B cell (primary cell): ENCODE measurements at regions not wholly inside any gene's neighbourhood (a gene's known extent, or its start where the extent isn't known, plus 50 kb on each side); places are given as distances from the start of the nearest gene placed in this dataset.
"Not testable (repeated sequence)": the region's sequence is repeated elsewhere in the genome, so short reads cannot be mapped to it uniquely, and the experiment has no call there.

Experiments
- EZH2 ChIP-seq: IDR thresholded peaks from 2 replicates; pipeline ENCODE4 v1.6.1; 2012; ENCODE audit warnings: borderline replicate concordance, low read depth, mild to moderate bottlenecking, moderate library complexity, low read length; ENCODE audit not compliant: insufficient read depth, poor library complexity, severe bottlenecking
- TF ChIP-seq, protein P1 (sequence below): fragments of 200-600 bp; IDR thresholded peaks from one replicate; pipeline ENCODE4 v1.8.0; 2022; ENCODE audit warnings: antibody characterized with exemption, mild to moderate bottlenecking

GRCh38 chr22:22193462-22193861 is 51.1 kb upstream of the VPREB1 start:
- not testable (repeated sequence) for TF ChIP-seq EZH2
- TF ChIP-seq, protein P1, sequence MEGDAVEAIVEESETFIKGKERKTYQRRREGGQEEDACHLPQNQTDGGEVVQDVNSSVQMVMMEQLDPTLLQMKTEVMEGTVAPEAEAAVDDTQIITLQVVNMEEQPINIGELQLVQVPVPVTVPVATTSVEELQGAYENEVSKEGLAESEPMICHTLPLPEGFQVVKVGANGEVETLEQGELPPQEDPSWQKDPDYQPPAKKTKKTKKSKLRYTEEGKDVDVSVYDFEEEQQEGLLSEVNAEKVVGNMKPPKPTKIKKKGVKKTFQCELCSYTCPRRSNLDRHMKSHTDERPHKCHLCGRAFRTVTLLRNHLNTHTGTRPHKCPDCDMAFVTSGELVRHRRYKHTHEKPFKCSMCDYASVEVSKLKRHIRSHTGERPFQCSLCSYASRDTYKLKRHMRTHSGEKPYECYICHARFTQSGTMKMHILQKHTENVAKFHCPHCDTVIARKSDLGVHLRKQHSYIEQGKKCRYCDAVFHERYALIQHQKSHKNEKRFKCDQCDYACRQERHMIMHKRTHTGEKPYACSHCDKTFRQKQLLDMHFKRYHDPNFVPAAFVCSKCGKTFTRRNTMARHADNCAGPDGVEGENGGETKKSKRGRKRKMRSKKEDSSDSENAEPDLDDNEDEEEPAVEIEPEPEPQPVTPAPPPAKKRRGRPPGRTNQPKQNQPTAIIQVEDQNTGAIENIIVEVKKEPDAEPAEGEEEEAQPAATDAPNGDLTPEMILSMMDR = not testable (repeated sequence)
